Kidney capillary endothelial cell (primary cell): ENCODE measurements at regions not wholly inside any gene's neighbourhood (a gene's known extent, or its start where the extent isn't known, plus 50 kb on each side); places are given as distances from the start of the nearest gene placed in this dataset.

Experiments used
- DNase-seq: peaks from one replicate; pipeline ENCODE4 v3.0.0-alpha.2; 2018; ENCODE audit warnings: low spot score

GRCh38 chr4:65893957-65894755 is 223.9 kb upstream of the EPHA5 start:
- no peak for DNase-seq

DNA sequence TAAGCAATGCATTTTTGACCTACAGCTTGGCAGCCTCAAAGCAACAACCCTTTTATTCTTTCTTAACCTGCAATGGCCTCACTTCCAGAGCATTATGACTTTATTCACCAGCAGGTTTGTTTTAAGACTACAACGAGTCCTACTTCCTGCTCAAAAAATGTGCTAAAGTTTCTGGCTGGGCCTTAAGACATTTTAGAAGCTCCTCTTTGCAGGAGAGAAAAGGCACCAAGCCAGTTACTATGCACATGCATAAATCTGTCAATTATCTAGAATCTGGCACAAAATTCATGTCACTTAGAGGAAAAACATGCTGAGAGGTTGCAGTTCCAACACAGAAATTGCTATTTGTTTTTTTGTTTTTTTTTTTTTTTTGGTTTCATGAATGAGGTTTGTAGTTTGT is 223.0 kb upstream of the EPHA5 start:
- DNase-seq: no peak

GRCh38 chr4:65880594-65880993 is 210.3 kb upstream of the EPHA5 start:
- DNase-seq: no peak

- DNase-seq: no peak
Observed at GRCh38 chr4:65868096-65868824, 198.0 kb upstream of the EPHA5 start.

DNA sequence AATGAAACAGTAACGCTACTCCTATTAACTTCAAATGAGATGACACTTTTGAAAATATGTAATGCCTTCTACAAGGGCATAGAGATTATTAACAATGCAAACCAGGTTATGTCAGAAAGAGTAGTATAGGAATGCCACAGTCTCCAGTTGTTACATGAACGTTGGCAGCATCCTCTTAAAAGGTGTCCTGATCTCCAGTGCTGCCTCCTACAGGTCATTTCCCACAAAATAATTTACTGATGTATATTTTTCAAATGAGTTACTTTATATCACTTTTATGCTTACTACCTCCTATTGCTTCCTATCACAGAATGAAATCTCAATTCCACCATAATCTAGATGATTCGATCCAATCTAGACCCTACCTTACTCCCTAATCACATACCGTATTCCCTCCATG is 195.2 kb upstream of the EPHA5 start:
- DNase-seq: no peak

DNA sequence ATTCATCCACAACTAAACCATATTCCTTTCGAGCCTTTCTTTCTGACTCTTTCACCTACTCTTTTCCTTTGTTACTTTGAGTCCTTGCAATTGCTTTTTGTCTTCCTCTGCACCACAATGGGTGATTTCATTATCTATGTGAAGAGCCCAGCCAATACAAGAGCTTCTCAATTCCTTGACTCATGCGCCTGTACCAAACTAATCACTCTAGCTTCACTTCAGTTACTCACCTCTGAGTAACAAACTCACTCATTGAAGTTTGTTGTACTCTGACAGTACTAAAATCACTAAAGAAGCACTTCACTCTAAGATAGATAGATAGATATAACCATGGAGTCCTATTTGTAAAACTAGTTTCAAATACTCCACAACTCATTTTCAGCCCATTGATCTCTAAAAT is 191.7 kb upstream of the EPHA5 start:
- DNase-seq: no peak

- DNase-seq: no peak
Observed at GRCh38 chr4:65845199-65845773, 175.0 kb upstream of the EPHA5 start.

GRCh38 chr4:65839164-65839931 is 169.1 kb upstream of the EPHA5 start:
- no peak for DNase-seq

GRCh38 chr4:65834707-65835106 is 164.4 kb upstream of the EPHA5 start:
- DNase-seq: no peak

DNA sequence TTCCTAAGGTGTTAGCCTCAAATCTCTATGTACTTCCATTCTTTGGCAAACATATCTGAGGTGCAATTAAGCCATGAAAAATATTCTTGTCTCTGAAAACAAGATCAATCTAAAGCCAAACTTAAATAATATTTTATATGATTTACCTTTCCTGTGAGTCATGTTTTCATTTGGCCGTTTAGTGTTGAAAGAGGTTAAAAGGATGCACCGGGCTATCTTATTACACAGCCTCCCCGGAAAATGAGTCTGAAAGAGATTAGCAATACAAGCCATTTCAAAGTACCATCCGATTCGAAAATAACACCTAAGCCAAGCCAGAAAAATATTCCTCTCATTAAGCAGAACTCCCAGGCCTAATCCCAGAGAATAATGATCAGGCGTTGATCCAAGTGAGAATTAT is 161.5 kb upstream of the EPHA5 start:
- no peak for DNase-seq

- DNase-seq: no peak
Observed at GRCh38 chr4:65825116-65825753, 154.9 kb upstream of the EPHA5 start.

GRCh38 chr4:65819192-65819591 is 148.9 kb upstream of the EPHA5 start:
- DNase-seq: no peak

DNA sequence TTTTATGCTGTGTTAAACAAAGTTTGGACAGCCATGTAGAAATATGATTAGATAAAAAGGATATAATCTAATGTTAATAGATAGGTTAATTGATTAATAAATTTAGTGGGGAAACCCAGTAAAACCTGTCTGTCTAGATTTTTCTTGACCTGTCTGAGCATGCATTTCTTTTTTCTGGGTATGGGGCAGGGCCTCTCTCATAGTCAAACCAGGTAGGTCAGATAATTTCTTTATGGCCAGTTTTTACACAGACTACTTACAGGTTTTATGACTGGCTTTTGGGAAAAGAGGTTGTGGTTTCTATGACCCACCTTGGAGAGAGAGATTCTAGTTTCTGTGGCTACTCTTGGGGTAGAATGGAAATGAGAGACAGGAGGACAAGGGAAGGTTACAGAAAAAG is 135.6 kb upstream of the EPHA5 start:
- no peak for DNase-seq

DNA sequence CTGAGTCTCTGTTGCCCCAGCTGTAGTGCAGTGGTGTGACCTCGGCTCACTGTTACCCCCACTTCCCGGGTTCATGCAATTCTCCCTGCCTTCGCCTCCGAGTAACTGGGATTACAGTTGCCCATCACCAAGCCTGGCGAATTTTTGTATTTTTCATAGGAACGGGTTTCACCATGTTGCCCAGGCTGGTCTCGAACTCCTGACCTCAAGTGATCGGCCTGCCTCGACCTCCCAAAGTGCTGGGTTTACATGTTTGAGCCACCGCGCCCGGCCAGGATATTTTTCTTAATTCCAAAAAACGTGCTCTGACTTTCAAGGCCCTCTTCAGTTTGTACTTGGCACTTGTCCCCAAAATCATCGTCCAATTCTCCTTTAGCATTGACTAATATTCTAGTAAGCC is 129.2 kb upstream of the EPHA5 start:
- DNase-seq: no peak

GRCh38 chr4:65798498-65799127 is 128.3 kb upstream of the EPHA5 start:
- no peak for DNase-seq

DNA sequence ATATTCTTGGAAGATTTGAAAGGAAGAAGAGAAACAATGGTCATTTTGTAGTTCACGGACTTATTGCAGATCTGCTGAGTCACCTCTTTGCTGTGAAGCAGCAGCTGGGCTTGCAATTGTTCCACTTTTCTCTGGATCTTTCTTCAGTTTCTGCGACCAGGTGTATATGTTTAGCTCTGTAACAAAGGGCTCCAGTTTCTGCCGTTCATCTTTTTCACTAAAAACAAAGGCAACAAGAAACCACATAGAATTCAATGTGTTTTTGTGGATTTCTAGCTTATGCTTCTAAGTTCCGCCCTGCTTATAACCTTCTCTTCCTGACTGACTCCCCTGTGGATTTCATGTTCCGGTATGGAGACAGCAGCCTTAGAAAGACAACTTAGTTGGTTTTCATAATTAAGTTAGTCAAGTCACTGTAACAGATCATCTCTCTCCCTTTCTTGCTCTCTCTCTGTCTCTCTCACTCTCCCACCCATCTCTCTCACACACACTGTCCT is 121.6 kb upstream of the EPHA5 start:
- DNase-seq: peak; percentile 7

- no peak for DNase-seq
Observed at GRCh38 chr4:65791111-65791811, 121.0 kb upstream of the EPHA5 start.

GRCh38 chr4:65789805-65790204 is 119.5 kb upstream of the EPHA5 start:
- DNase-seq: no peak

GRCh38 chr4:65789341-65789740 is 119.1 kb upstream of the EPHA5 start:
- no peak for DNase-seq

- no peak for DNase-seq
Observed at GRCh38 chr4:65777270-65777669, 107.0 kb upstream of the EPHA5 start.

- no peak for DNase-seq
Observed at GRCh38 chr4:65773636-65774035, 103.3 kb upstream of the EPHA5 start.
